ENCODE measurements at regions not wholly inside any gene's neighbourhood (a gene's known extent, or its start where the extent isn't known, plus 50 kb on each side); places are given as distances from the start of the nearest gene placed in this dataset.

DNA sequence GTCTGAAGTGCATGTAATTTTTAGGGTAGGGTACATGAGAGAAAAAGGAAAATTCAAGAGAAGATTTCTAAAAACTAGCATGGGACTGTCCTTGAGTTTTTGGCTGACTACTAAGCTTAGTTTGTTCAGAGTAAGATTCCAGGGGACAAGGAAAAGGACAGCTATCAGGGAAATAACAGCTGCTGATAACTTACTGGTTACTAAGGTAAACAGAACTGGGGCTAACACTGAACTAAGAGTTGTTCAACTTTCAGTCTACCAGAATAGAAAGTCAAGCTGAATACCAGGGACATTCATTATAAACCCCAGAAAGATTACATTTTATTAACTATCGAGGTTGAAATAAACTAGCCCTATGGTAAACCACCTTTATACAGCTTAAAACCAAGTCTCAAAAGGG is 261.8 kb upstream of the CYRIA start:
- no peaks in the 10 kb centered on the region for H3K36me3 Mint-ChIP-seq (ENCODE audit: insufficient read depth in 1 of 3, low read depth in 3 of 3)
- no peak overlapping the region for H3K27ac Mint-ChIP-seq
- DNase-seq, result no peak
- Histone ChIP-seq H3K9me3 (ENCODE audit: control insufficient read depth, low read depth, low read length) (no peaks in the 10 kb centered on the region), H3K4ac (ENCODE audit: low read depth, low read length) (no peak overlapping the region), H4K91ac (ENCODE audit: insufficient read length, low read depth, low read length) (no peak overlapping the region), H2BK15ac (ENCODE audit: low read depth, low read length) (no peak overlapping the region), H2BK12ac (ENCODE audit: insufficient read length, low read depth, low read length) (no peak overlapping the region), H3K79me1 (ENCODE audit: insufficient read depth, low read depth, low read length, poor library complexity, severe bottlenecking) (no peaks in the 10 kb centered on the region), H3K56ac (ENCODE audit: insufficient read length, low read depth, low read length) (no peak overlapping the region), H3K4me1 (ENCODE audit: insufficient read depth, low read length) (no peaks in the 10 kb centered on the region), H2BK120ac (ENCODE audit: low read depth, low read length, poor library complexity, severe bottlenecking) (no peak overlapping the region), H2BK5ac (ENCODE audit: insufficient read length, low read length) (no peak overlapping the region), H3K79me2 (ENCODE audit: insufficient read depth, low read length) (no peaks in the 10 kb centered on the region), H3K9ac (ENCODE audit: extremely low read depth, insufficient read length, low read length) (no peak overlapping the region), H4K8ac (replicated peaks; ENCODE audit: insufficient read length, low read depth, low read length) (no peak overlapping the region), H2BK20ac (ENCODE audit: low read depth, low read length, poor library complexity, severe bottlenecking) (no peak overlapping the region), H3K23ac (ENCODE audit: insufficient read length, low read depth, low read length) (no peak overlapping the region), H4K5ac (ENCODE audit: insufficient read length, low read depth, low read length) (no peak overlapping the region), H3K27ac (ENCODE audit: insufficient read length, low read depth, low read length) (no peak overlapping the region), H2AK5ac (ENCODE audit: insufficient read length, low read length) (no peak overlapping the region), H3K4me2 (ENCODE audit: insufficient read depth, insufficient read length, low read length) (no peak overlapping the region), H3T11ph (ENCODE audit: low read length) (no peak overlapping the region), H3K14ac (ENCODE audit: insufficient read depth, low read length) (no peak overlapping the region), H3K27me3 (ENCODE audit: insufficient read depth, low read length) (no peaks in the 10 kb centered on the region), H4K20me1 (ENCODE audit: control insufficient read depth, insufficient read depth, insufficient read length) (no peaks in the 10 kb centered on the region), H3K18ac (ENCODE audit: insufficient read length, low read depth, low read length) (no peak overlapping the region), H3K23me2 (ENCODE audit: insufficient read length, low read depth, low read length, poor library complexity, severe bottlenecking) (no peaks in the 10 kb centered on the region), H2AFZ (ENCODE audit: low read length) (no peak overlapping the region)
- H3K4me3 Mint-ChIP-seq, result no peak overlapping the region
- H3K9me3 Mint-ChIP-seq, result no peaks in the 10 kb centered on the region
- no CpG with 5 or more reads among the region's 1 CpG for WGBS (ENCODE audit: extremely low coverage, insufficient read length, low lambda C conversion rate)
- no peaks in the 10 kb centered on the region for H3K27me3 Mint-ChIP-seq (ENCODE audit: low read depth)
- peaks cover 0 to 3% of the 10 kb centered on the region in 2 experiments; a peak in 1 of 4 replicates for H3K4me1 Mint-ChIP-seq
- TF ChIP-seq, protein P1, sequence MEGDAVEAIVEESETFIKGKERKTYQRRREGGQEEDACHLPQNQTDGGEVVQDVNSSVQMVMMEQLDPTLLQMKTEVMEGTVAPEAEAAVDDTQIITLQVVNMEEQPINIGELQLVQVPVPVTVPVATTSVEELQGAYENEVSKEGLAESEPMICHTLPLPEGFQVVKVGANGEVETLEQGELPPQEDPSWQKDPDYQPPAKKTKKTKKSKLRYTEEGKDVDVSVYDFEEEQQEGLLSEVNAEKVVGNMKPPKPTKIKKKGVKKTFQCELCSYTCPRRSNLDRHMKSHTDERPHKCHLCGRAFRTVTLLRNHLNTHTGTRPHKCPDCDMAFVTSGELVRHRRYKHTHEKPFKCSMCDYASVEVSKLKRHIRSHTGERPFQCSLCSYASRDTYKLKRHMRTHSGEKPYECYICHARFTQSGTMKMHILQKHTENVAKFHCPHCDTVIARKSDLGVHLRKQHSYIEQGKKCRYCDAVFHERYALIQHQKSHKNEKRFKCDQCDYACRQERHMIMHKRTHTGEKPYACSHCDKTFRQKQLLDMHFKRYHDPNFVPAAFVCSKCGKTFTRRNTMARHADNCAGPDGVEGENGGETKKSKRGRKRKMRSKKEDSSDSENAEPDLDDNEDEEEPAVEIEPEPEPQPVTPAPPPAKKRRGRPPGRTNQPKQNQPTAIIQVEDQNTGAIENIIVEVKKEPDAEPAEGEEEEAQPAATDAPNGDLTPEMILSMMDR (conservative IDR thresholded peaks at IDR 0.05), result no peak

Data from H9 (cell line).